ENCODE measurements at regions not wholly inside any gene's neighbourhood (a gene's known extent, or its start where the extent isn't known, plus 50 kb on each side); places are given as distances from the start of the nearest gene placed in this dataset.

- TF ChIP-seq CTCF (IDR thresholded peaks at IDR 0.05; ENCODE audit: low read depth, low read length) (no peak), POLR2A (IDR thresholded peaks at IDR 0.05; ENCODE audit: extremely low read depth, insufficient read length) (no peak), MAX (IDR thresholded peaks at IDR 0.05; ENCODE audit: low read depth, low read length) (no peak), MYC (IDR thresholded peaks at IDR 0.05; ENCODE audit: low read depth, low read length) (no peak)
Measured at GRCh38 chr14:98404811-98405210, 867.2 kb downstream of the BCL11B start.

All from NB4 (cell line).